ENCODE measurements at regions not wholly inside any gene's neighbourhood (a gene's known extent, or its start where the extent isn't known, plus 50 kb on each side); places are given as distances from the start of the nearest gene placed in this dataset.

- Mint-ChIP-seq H3K4me3 (no peak overlapping the region), H3K27ac (no peak overlapping the region), H3K4me1 (no peaks in the 10 kb centered on the region), H3K36me3 (no peaks in the 10 kb centered on the region), H3K9me3 (no peaks in the 10 kb centered on the region)
- ATAC-seq (no peak), DNase-seq (ENCODE audit: low spot score in 2 of 2) (no peak)
Observed at GRCh38 chr2:226411727-226412360, 387.8 kb downstream of the IRS1 start.

GRCh38 chr2:226411205-226411604 is 388.4 kb downstream of the IRS1 start:
- Mint-ChIP-seq H3K27ac (no peak overlapping the region), H3K9me3 (no peaks in the 10 kb centered on the region), H3K4me1 (no peaks in the 10 kb centered on the region), H3K36me3 (no peaks in the 10 kb centered on the region), H3K4me3 (no peak overlapping the region)
- ATAC-seq: no peak
- no peak for DNase-seq (ENCODE audit: low spot score in 2 of 2)

- Mint-ChIP-seq H3K27ac (no peak overlapping the region), H3K4me1 (no peaks in the 10 kb centered on the region), H3K36me3 (no peaks in the 10 kb centered on the region), H3K4me3 (no peak overlapping the region), H3K9me3 (no peaks in the 10 kb centered on the region)
- ATAC-seq: no peak
- DNase-seq (ENCODE audit: low spot score in 2 of 2): no peak
Observed at GRCh38 chr2:226410247-226410835, 389.3 kb downstream of the IRS1 start.

GRCh38 chr2:226409134-226409533 is 390.5 kb downstream of the IRS1 start:
- H3K4me1 Mint-ChIP-seq: no peaks in the 10 kb centered on the region
- DNase-seq (ENCODE audit: low spot score in 2 of 2): no peak
- H3K4me3 Mint-ChIP-seq: no peak overlapping the region
- ATAC-seq: no peak
- H3K36me3 Mint-ChIP-seq: no peaks in the 10 kb centered on the region
- no peaks in the 10 kb centered on the region for H3K9me3 Mint-ChIP-seq
- no peak overlapping the region for H3K27ac Mint-ChIP-seq

GRCh38 chr2:226408141-226408540 is 391.5 kb downstream of the IRS1 start:
- Mint-ChIP-seq H3K27ac (no peak overlapping the region), H3K4me3 (no peak overlapping the region), H3K36me3 (no peaks in the 10 kb centered on the region), H3K9me3 (no peaks in the 10 kb centered on the region), H3K4me1 (no peaks in the 10 kb centered on the region)
- DNase-seq (ENCODE audit: low spot score in 2 of 2) (no peak), ATAC-seq (no peak)

- Mint-ChIP-seq H3K27ac (no peak overlapping the region), H3K36me3 (no peaks in the 10 kb centered on the region), H3K4me1 (no peaks in the 10 kb centered on the region), H3K9me3 (no peaks in the 10 kb centered on the region), H3K4me3 (no peak overlapping the region)
- no peak for DNase-seq (ENCODE audit: low spot score in 2 of 2)
- no peak for ATAC-seq
Observed at GRCh38 chr2:226407135-226407534, 392.5 kb downstream of the IRS1 start.

GRCh38 chr2:226405465-226405864 is 394.2 kb downstream of the IRS1 start:
- DNase-seq (ENCODE audit: low spot score in 2 of 2) (no peak), ATAC-seq (no peak)
- no peaks in the 10 kb centered on the region for H3K4me1 Mint-ChIP-seq
- H3K36me3 Mint-ChIP-seq: no peaks in the 10 kb centered on the region
- H3K9me3 Mint-ChIP-seq: no peaks in the 10 kb centered on the region
- H3K27ac Mint-ChIP-seq: no peak overlapping the region
- H3K4me3 Mint-ChIP-seq: no peak overlapping the region

GRCh38 chr2:226403369-226403768 is 396.3 kb downstream of the IRS1 start:
- Mint-ChIP-seq H3K4me3 (no peak overlapping the region), H3K36me3 (no peaks in the 10 kb centered on the region), H3K9me3 (no peaks in the 10 kb centered on the region), H3K4me1 (no peaks in the 10 kb centered on the region), H3K27ac (no peak overlapping the region)
- DNase-seq (ENCODE audit: low spot score in 2 of 2): no peak
- ATAC-seq: no peak

GRCh38 chr2:226399006-226399405 is 400.6 kb downstream of the IRS1 start:
- DNase-seq (ENCODE audit: low spot score in 2 of 2) (no peak), ATAC-seq (no peak)
- H3K9me3 Mint-ChIP-seq: no peaks in the 10 kb centered on the region
- no peaks in the 10 kb centered on the region for H3K4me1 Mint-ChIP-seq
- H3K27ac Mint-ChIP-seq: no peak overlapping the region
- H3K4me3 Mint-ChIP-seq: no peak overlapping the region
- H3K36me3 Mint-ChIP-seq: no peaks in the 10 kb centered on the region

- ATAC-seq (no peak), DNase-seq (ENCODE audit: low spot score in 2 of 2) (no peak)
- H3K4me3 Mint-ChIP-seq: no peak overlapping the region
- no peaks in the 10 kb centered on the region for H3K36me3 Mint-ChIP-seq
- H3K4me1 Mint-ChIP-seq: no peaks in the 10 kb centered on the region
- H3K27ac Mint-ChIP-seq: no peak overlapping the region
- no peaks in the 10 kb centered on the region for H3K9me3 Mint-ChIP-seq
Observed at GRCh38 chr2:226398580-226398979, 401.0 kb downstream of the IRS1 start.

GRCh38 chr2:226396541-226396940 is 403.1 kb downstream of the IRS1 start:
- Mint-ChIP-seq H3K27ac (no peak overlapping the region), H3K4me3 (no peak overlapping the region), H3K36me3 (no peaks in the 10 kb centered on the region), H3K9me3 (no peaks in the 10 kb centered on the region), H3K4me1 (no peaks in the 10 kb centered on the region)
- ATAC-seq (no peak), DNase-seq (ENCODE audit: low spot score in 2 of 2) (no peak)

- H3K4me1 Mint-ChIP-seq: no peaks in the 10 kb centered on the region
- no peaks in the 10 kb centered on the region for H3K9me3 Mint-ChIP-seq
- H3K27ac Mint-ChIP-seq: no peak overlapping the region
- DNase-seq (ENCODE audit: low spot score in 2 of 2): no peak
- H3K4me3 Mint-ChIP-seq: no peak overlapping the region
- H3K36me3 Mint-ChIP-seq: no peaks in the 10 kb centered on the region
- ATAC-seq: no peak
Observed at GRCh38 chr2:226387499-226387942, 412.1 kb downstream of the IRS1 start.

- ATAC-seq: no peak
- Mint-ChIP-seq H3K4me3 (no peak overlapping the region), H3K27ac (no peak overlapping the region), H3K4me1 (no peaks in the 10 kb centered on the region), H3K36me3 (no peaks in the 10 kb centered on the region), H3K9me3 (no peaks in the 10 kb centered on the region)
- no peak for DNase-seq (ENCODE audit: low spot score in 2 of 2)
Observed at GRCh38 chr2:226383461-226383860, 416.2 kb downstream of the IRS1 start.

GRCh38 chr2:226380679-226381078 is 418.9 kb downstream of the IRS1 start:
- Mint-ChIP-seq H3K4me3 (no peak overlapping the region), H3K27ac (no peak overlapping the region), H3K4me1 (no peaks in the 10 kb centered on the region), H3K36me3 (no peaks in the 10 kb centered on the region), H3K9me3 (peaks cover 2% of the 10 kb centered on the region)
- DNase-seq (ENCODE audit: low spot score in 2 of 2) (no peak), ATAC-seq (no peak)

- Mint-ChIP-seq H3K9me3 (peaks cover 2% of the 10 kb centered on the region), H3K4me3 (no peak overlapping the region), H3K27ac (no peak overlapping the region), H3K4me1 (no peaks in the 10 kb centered on the region), H3K36me3 (no peaks in the 10 kb centered on the region)
- DNase-seq (ENCODE audit: low spot score in 2 of 2) (no peak), ATAC-seq (no peak)
Observed at GRCh38 chr2:226378753-226379705, 420.6 kb downstream of the IRS1 start.
